HFFc6 (cell line): ENCODE measurements at regions not wholly inside any gene's neighbourhood (a gene's known extent, or its start where the extent isn't known, plus 50 kb on each side); places are given as distances from the start of the nearest gene placed in this dataset.
"Not testable (repeated sequence)": the region's sequence is repeated elsewhere in the genome, so short reads cannot be mapped to it uniquely, and the experiment has no call there.

Source experiments
- DNase-seq: peaks from one replicate; pipeline ENCODE4 v3.0.0-alpha.2; 2018
- H3K27ac Mint-ChIP-seq: 2 replicates; pipeline ENCODE4 v1.8.0; 2020; ENCODE audit warnings: mild to moderate bottlenecking, mixed read lengths
- H3K27me3 Mint-ChIP-seq: 2 replicates; pipeline ENCODE4 v1.8.0; 2021; ENCODE audit warnings: mild to moderate bottlenecking, moderate library complexity, mixed read lengths; ENCODE audit not compliant: insufficient read depth
- H3K36me3 Mint-ChIP-seq: 2 replicates; pipeline ENCODE4 v1.8.0; 2021; ENCODE audit warnings: low read depth, mixed read lengths
- H3K4me1 Mint-ChIP-seq: 2 replicates; pipeline ENCODE4 v1.8.0; 2020; ENCODE audit warnings: low read depth, mixed read lengths
- H3K4me3 Mint-ChIP-seq: 2 replicates; pipeline ENCODE4 v1.8.0; 2020; ENCODE audit warnings: mild to moderate bottlenecking, moderate library complexity, mixed read lengths
- H3K9me3 Mint-ChIP-seq: 2 replicates; pipeline ENCODE4 v1.8.0; 2020; ENCODE audit warnings: mild to moderate bottlenecking, mixed read lengths
- CTCF ChIP-seq: fragments of 200-600 bp; sonication (generic); IDR thresholded peaks from 2 replicates; pipeline ENCODE4 v1.5.0; 2021; ENCODE audit warnings: antibody characterized with exemption, mild to moderate bottlenecking

- not testable (repeated sequence) for H3K36me3 Mint-ChIP-seq, H3K27me3 Mint-ChIP-seq, H3K4me1 Mint-ChIP-seq, DNase-seq, H3K27ac Mint-ChIP-seq, H3K4me3 Mint-ChIP-seq
- H3K9me3 Mint-ChIP-seq = peaks cover 43% of the 10 kb centered on the region
Measured at GRCh38 chr9:63787454-63787853, 1497.6 kb downstream of the FOXD4L5 start.

GRCh38 chr9:63785059-63785458 lies 1500.0 kb downstream of the FOXD4L5 start:
- H3K36me3 Mint-ChIP-seq, H3K27me3 Mint-ChIP-seq, DNase-seq, H3K4me3 Mint-ChIP-seq, H3K27ac Mint-ChIP-seq, H3K4me1 Mint-ChIP-seq: not testable (repeated sequence)
- peaks cover 21% of the 10 kb centered on the region for H3K9me3 Mint-ChIP-seq

GRCh38 chr9:63784421-63784820 lies 1500.6 kb downstream of the FOXD4L5 start:
- not testable (repeated sequence) for H3K27me3 Mint-ChIP-seq, H3K36me3 Mint-ChIP-seq, H3K4me1 Mint-ChIP-seq, H3K27ac Mint-ChIP-seq, DNase-seq, H3K4me3 Mint-ChIP-seq
- peaks cover 15% of the 10 kb centered on the region for H3K9me3 Mint-ChIP-seq

GRCh38 chr9:63781817-63782439 lies 1503.1 kb downstream of the FOXD4L5 start:
- H3K36me3 Mint-ChIP-seq, DNase-seq, H3K27ac Mint-ChIP-seq, H3K9me3 Mint-ChIP-seq, H3K4me3 Mint-ChIP-seq, H3K4me1 Mint-ChIP-seq, H3K27me3 Mint-ChIP-seq: not testable (repeated sequence)

- not testable (repeated sequence) for H3K27me3 Mint-ChIP-seq, H3K9me3 Mint-ChIP-seq, H3K27ac Mint-ChIP-seq, H3K4me1 Mint-ChIP-seq, H3K4me3 Mint-ChIP-seq, DNase-seq, H3K36me3 Mint-ChIP-seq
Measured at GRCh38 chr9:63781390-63781789, 1503.6 kb downstream of the FOXD4L5 start.

GRCh38 chr9:63776220-63776619 lies 1508.8 kb downstream of the FOXD4L5 start:
- not testable (repeated sequence) for H3K9me3 Mint-ChIP-seq, H3K36me3 Mint-ChIP-seq

GRCh38 chr9:63775092-63775426 lies 1510.0 kb downstream of the FOXD4L5 start:
- H3K9me3 Mint-ChIP-seq, H3K4me3 Mint-ChIP-seq: not testable (repeated sequence)

More at GRCh38 chr9:63776220-63776619, 1508.8 kb downstream of the FOXD4L5 start:
- not testable (repeated sequence) for H3K4me1 Mint-ChIP-seq, H3K4me3 Mint-ChIP-seq, H3K27me3 Mint-ChIP-seq, DNase-seq, H3K27ac Mint-ChIP-seq

GRCh38 chr9:63774369-63775091 lies 1510.5 kb downstream of the FOXD4L5 start:
- not testable (repeated sequence) for DNase-seq, H3K36me3 Mint-ChIP-seq, H3K27ac Mint-ChIP-seq, H3K4me3 Mint-ChIP-seq, H3K27me3 Mint-ChIP-seq, H3K4me1 Mint-ChIP-seq, H3K9me3 Mint-ChIP-seq

More at GRCh38 chr9:63775092-63775426, 1510.0 kb downstream of the FOXD4L5 start:
- not testable (repeated sequence) for H3K27me3 Mint-ChIP-seq, H3K4me1 Mint-ChIP-seq, H3K36me3 Mint-ChIP-seq, DNase-seq, H3K27ac Mint-ChIP-seq

GRCh38 chr9:63762230-63762629 lies 1522.8 kb downstream of the FOXD4L5 start:
- not testable (repeated sequence) for H3K36me3 Mint-ChIP-seq, H3K9me3 Mint-ChIP-seq, H3K27me3 Mint-ChIP-seq, H3K27ac Mint-ChIP-seq, DNase-seq, H3K4me3 Mint-ChIP-seq, H3K4me1 Mint-ChIP-seq

- not testable (repeated sequence) for H3K4me1 Mint-ChIP-seq, H3K36me3 Mint-ChIP-seq, DNase-seq, H3K27ac Mint-ChIP-seq, H3K9me3 Mint-ChIP-seq, H3K4me3 Mint-ChIP-seq, H3K27me3 Mint-ChIP-seq
Measured at GRCh38 chr9:63729021-63729420, 1556.0 kb downstream of the FOXD4L5 start.

GRCh38 chr9:63728287-63728686 lies 1556.7 kb downstream of the FOXD4L5 start:
- no peaks in the 10 kb centered on the region for H3K9me3 Mint-ChIP-seq
- DNase-seq = no peak
- TF ChIP-seq CTCF = no peak
- H3K4me3 Mint-ChIP-seq = no peak overlapping the region
- H3K4me1 Mint-ChIP-seq = no peaks in the 10 kb centered on the region
- no peak overlapping the region for H3K27ac Mint-ChIP-seq
- H3K27me3 Mint-ChIP-seq = peaks cover 1% of the 10 kb centered on the region; the same call in 1 of the 2 replicates
- no peaks in the 10 kb centered on the region for H3K36me3 Mint-ChIP-seq

- not testable (repeated sequence) for H3K4me3 Mint-ChIP-seq
Measured at GRCh38 chr9:63708285-63708684, 1576.7 kb downstream of the FOXD4L5 start.

GRCh38 chr9:63704456-63704855 lies 1580.6 kb downstream of the FOXD4L5 start:
- not testable (repeated sequence) for DNase-seq, H3K27ac Mint-ChIP-seq, H3K4me1 Mint-ChIP-seq, H3K27me3 Mint-ChIP-seq, H3K36me3 Mint-ChIP-seq, H3K4me3 Mint-ChIP-seq
- peaks cover 22% of the 10 kb centered on the region for H3K9me3 Mint-ChIP-seq

More at GRCh38 chr9:63708285-63708684, 1576.7 kb downstream of the FOXD4L5 start:
- not testable (repeated sequence) for DNase-seq, H3K4me1 Mint-ChIP-seq, H3K36me3 Mint-ChIP-seq, H3K27ac Mint-ChIP-seq, H3K27me3 Mint-ChIP-seq
- peaks cover 12% of the 10 kb centered on the region for H3K9me3 Mint-ChIP-seq
